Urothelium cell line (cell line): ENCODE measurements at regions not wholly inside any gene's neighbourhood (a gene's known extent, or its start where the extent isn't known, plus 50 kb on each side); places are given as distances from the start of the nearest gene placed in this dataset.
"Not testable (repeated sequence)": the region's sequence is repeated elsewhere in the genome, so short reads cannot be mapped to it uniquely, and the experiment has no call there.

Source experiments
- DNase-seq: peaks from one replicate; pipeline ENCODE4 v3.0.0; 2011; ENCODE audit warnings: low spot score, mixed read lengths
- FAIRE-seq: peaks from 2 replicates; lab custom pipeline; 2011; peaks lifted over from hg19 to GRCh38; lab: Jason Lieb, UNC

GRCh38 chr3:194189243-194189791, 53.4 kb downstream of the HES1 start:
- FAIRE-seq (no peak), DNase-seq (no peak)

GRCh38 chr3:194191850-194192249, 55.9 kb downstream of the HES1 start:
- DNase-seq, FAIRE-seq: not testable (repeated sequence)

- FAIRE-seq (no peak), DNase-seq (no peak)
Observed at GRCh38 chr3:194194051-194194756, 58.3 kb downstream of the HES1 start.

- FAIRE-seq (no peak), DNase-seq (no peak)
Observed at GRCh38 chr3:194194757-194195085, 58.8 kb downstream of the HES1 start.

GRCh38 chr3:194195611-194196010, 59.7 kb downstream of the HES1 start:
- DNase-seq, result no peak
- no peak for FAIRE-seq

- FAIRE-seq (no peak), DNase-seq (no peak)
Observed at GRCh38 chr3:194196876-194197275, 60.9 kb downstream of the HES1 start.

- no peak for FAIRE-seq
Observed at GRCh38 chr3:194197396-194197960, 61.5 kb downstream of the HES1 start.

GRCh38 chr3:194197981-194198695, 62.2 kb downstream of the HES1 start:
- DNase-seq, result no peak
- FAIRE-seq, result no peak

More at GRCh38 chr3:194197396-194197960, 61.5 kb downstream of the HES1 start:
- no peak for DNase-seq

GRCh38 chr3:194198938-194199337, 63.0 kb downstream of the HES1 start:
- DNase-seq, result no peak
- FAIRE-seq, result no peak

GRCh38 chr3:194200422-194201081, 64.6 kb downstream of the HES1 start:
- no peak for DNase-seq
- no peak for FAIRE-seq

GRCh38 chr3:194201953-194202666, 66.2 kb downstream of the HES1 start:
- no peak for FAIRE-seq
- no peak for DNase-seq

GRCh38 chr3:194203482-194204041, 67.6 kb downstream of the HES1 start:
- FAIRE-seq (no peak), DNase-seq (no peak)

- DNase-seq, result no peak
- FAIRE-seq, result no peak
Observed at GRCh38 chr3:194204042-194204987, 68.4 kb downstream of the HES1 start.

GRCh38 chr3:194205675-194206133, 69.8 kb downstream of the HES1 start:
- DNase-seq (no peak), FAIRE-seq (no peak)

- no peak for FAIRE-seq
- no peak for DNase-seq
Observed at GRCh38 chr3:194206320-194206719, 70.4 kb downstream of the HES1 start.

GRCh38 chr3:194208709-194209108, 72.8 kb downstream of the HES1 start:
- no peak for FAIRE-seq
- DNase-seq, result no peak

GRCh38 chr3:194212161-194212844, 76.4 kb downstream of the HES1 start:
- DNase-seq, result no peak
- no peak for FAIRE-seq

- FAIRE-seq (peak; percentile 23), DNase-seq (no peak)
Observed at GRCh38 chr3:194212845-194213331, 76.9 kb downstream of the HES1 start.
